Esophagus squamous epithelium (tissue), 4 donors: ENCODE measurements at regions not wholly inside any gene's neighbourhood (a gene's known extent, or its start where the extent isn't known, plus 50 kb on each side); places are given as distances from the start of the nearest gene placed in this dataset.

Experiments
- CTCF ChIP-seq, 6 experiments: fragments of 450-650 bp in 4 of 6; fragments of 200-600 bp in 2 of 6; sonication (generic) in 2 of 6; IDR thresholded peaks; one replicate each; pipeline ENCODE4 v1.5.1; 2016 to 2019; ENCODE audit warnings: antibody characterized with exemption in 6 of 6, mild to moderate bottlenecking in 4 of 6, moderate library complexity in 4 of 6
- POLR2A ChIP-seq, 4 donors: fragments of 450-650 bp; IDR thresholded peaks; one replicate each; pipeline ENCODE4 v1.6.1; 2017; ENCODE audit warnings: antibody characterized with exemption in 4 of 4, mild to moderate bottlenecking in 4 of 4, moderate library complexity in 3 of 4

- no peak for TF ChIP-seq POLR2A (IDR thresholded peaks at IDR 0.05)
- no peak for TF ChIP-seq CTCF (IDR thresholded peaks at IDR 0.05)
These were observed 713.8 kb downstream of the RAB28 start for GRCh38 chr4:12770351-12770750.
